ENCODE measurements at regions not wholly inside any gene's neighbourhood (a gene's known extent, or its start where the extent isn't known, plus 50 kb on each side); places are given as distances from the start of the nearest gene placed in this dataset.

- TF ChIP-seq, protein P1, sequence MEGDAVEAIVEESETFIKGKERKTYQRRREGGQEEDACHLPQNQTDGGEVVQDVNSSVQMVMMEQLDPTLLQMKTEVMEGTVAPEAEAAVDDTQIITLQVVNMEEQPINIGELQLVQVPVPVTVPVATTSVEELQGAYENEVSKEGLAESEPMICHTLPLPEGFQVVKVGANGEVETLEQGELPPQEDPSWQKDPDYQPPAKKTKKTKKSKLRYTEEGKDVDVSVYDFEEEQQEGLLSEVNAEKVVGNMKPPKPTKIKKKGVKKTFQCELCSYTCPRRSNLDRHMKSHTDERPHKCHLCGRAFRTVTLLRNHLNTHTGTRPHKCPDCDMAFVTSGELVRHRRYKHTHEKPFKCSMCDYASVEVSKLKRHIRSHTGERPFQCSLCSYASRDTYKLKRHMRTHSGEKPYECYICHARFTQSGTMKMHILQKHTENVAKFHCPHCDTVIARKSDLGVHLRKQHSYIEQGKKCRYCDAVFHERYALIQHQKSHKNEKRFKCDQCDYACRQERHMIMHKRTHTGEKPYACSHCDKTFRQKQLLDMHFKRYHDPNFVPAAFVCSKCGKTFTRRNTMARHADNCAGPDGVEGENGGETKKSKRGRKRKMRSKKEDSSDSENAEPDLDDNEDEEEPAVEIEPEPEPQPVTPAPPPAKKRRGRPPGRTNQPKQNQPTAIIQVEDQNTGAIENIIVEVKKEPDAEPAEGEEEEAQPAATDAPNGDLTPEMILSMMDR (IDR thresholded peaks at IDR 0.05): no peak
These were observed 237.4 kb upstream of the PWP1 start for GRCh38 chr12:107448198-107448597.

GRCh38 chr12:107449891-107450290, 235.7 kb upstream of the PWP1 start:
- no peak overlapping the region for H3K4me3 ChIP-seq
- H3K27ac ChIP-seq: no peak overlapping the region
- no peak for DNase-seq (ENCODE audit: low spot score)
- TF ChIP-seq, protein P1 (IDR thresholded peaks at IDR 0.05): no peak

More at GRCh38 chr12:107448198-107448597, 237.4 kb upstream of the PWP1 start:
- Histone ChIP-seq H3K4me3 (no peak overlapping the region), H3K27ac (no peak overlapping the region)
- DNase-seq (ENCODE audit: low spot score): no peak

GRCh38 chr12:107450541-107450940, 235.1 kb upstream of the PWP1 start:
- TF ChIP-seq, protein P1 (IDR thresholded peaks at IDR 0.05): no peak
- no peak for DNase-seq (ENCODE audit: low spot score)
- H3K4me3 ChIP-seq: no peak overlapping the region
- no peak overlapping the region for H3K27ac ChIP-seq

- H3K27ac ChIP-seq: no peak overlapping the region
- TF ChIP-seq, protein P1 (IDR thresholded peaks at IDR 0.05): no peak
- no peak overlapping the region for H3K4me3 ChIP-seq
- no peak for DNase-seq (ENCODE audit: low spot score)
These were observed 234.4 kb upstream of the PWP1 start for GRCh38 chr12:107451246-107451645.

- H3K27ac ChIP-seq: no peak overlapping the region
- no peak overlapping the region for H3K4me3 ChIP-seq
- no peak for DNase-seq (ENCODE audit: low spot score)
- TF ChIP-seq, protein P1 (IDR thresholded peaks at IDR 0.05): no peak
These were observed 231.3 kb upstream of the PWP1 start for GRCh38 chr12:107454109-107454830.

- H3K4me3 ChIP-seq: no peak overlapping the region
- no peak for DNase-seq (ENCODE audit: low spot score)
- H3K27ac ChIP-seq: no peak overlapping the region
- TF ChIP-seq, protein P1 (IDR thresholded peaks at IDR 0.05): no peak
These were observed 228.2 kb upstream of the PWP1 start for GRCh38 chr12:107457362-107457935.

DNA sequence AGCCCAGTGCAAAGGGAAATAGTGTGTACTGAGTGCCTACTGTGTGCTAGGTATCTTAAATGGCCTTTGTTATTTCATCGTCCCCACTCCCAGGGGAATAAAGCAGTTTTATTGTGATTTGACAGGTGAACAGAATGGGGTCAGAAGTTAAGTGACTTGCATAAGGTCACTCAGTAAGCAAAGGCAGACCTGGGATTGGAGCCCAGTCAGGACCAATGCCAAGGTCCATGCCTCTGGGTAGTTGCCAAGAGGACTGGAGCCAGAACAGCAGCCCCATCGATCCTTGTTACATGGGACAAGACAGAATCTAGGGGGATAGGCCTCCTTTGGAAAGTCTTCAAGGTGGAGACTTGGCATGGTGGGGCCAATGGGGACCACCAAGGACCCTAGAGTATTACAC, 227.4 kb upstream of the PWP1 start:
- TF ChIP-seq, protein P1 (IDR thresholded peaks at IDR 0.05): no peak
- Histone ChIP-seq H3K27ac (no peak overlapping the region), H3K4me3 (no peak overlapping the region)
- no peak for DNase-seq (ENCODE audit: low spot score)
